ENCODE measurements at regions not wholly inside any gene's neighbourhood (a gene's known extent, or its start where the extent isn't known, plus 50 kb on each side); places are given as distances from the start of the nearest gene placed in this dataset.
"Not testable (repeated sequence)": the region's sequence is repeated elsewhere in the genome, so short reads cannot be mapped to it uniquely, and the experiment has no call there.

GRCh38 chr15:30470601-30471365 lies 56.7 kb upstream of the GOLGA8R start:
- POLR2A ChIA-PET (ENCODE audit: partially characterized antibody); CTCF ChIA-PET (ENCODE audit: partially characterized antibody); H3K36me3 ChIP-seq (ENCODE audit: insufficient read depth, low read length); H3K4me1 ChIP-seq (ENCODE audit: insufficient read depth, low read length); H3K4me1 Mint-ChIP-seq; H3K27ac ChIP-seq (ENCODE audit: low read depth, low read length); H3K4me3 Mint-ChIP-seq; intact Hi-C loops (cut with micrococcal nuclease); H3K4me3 ChIP-seq (ENCODE audit: low read length in 2 of 2); H3K9me3 ChIP-seq (ENCODE audit: control insufficient read depth in 1 of 2, low read length in 2 of 2); H3K9me3 Mint-ChIP-seq; H3K36me3 Mint-ChIP-seq; H3K27ac Mint-ChIP-seq; H3K27me3 Mint-ChIP-seq; H3K27me3 ChIP-seq (ENCODE audit: insufficient read depth, low read length): not testable (repeated sequence)
- peak; percentile 43 to 74 (median 63) for DNase-seq

GRCh38 chr15:30471366-30471749 lies 57.3 kb upstream of the GOLGA8R start:
- intact Hi-C loops (cut with micrococcal nuclease); CTCF ChIA-PET (ENCODE audit: partially characterized antibody); H3K27me3 Mint-ChIP-seq: not testable (repeated sequence)

GRCh38 chr15:30471817-30472551 lies 57.9 kb upstream of the GOLGA8R start:
- H3K9me3 Mint-ChIP-seq; intact Hi-C loops (cut with micrococcal nuclease); DNase-seq; H3K4me3 ChIP-seq (ENCODE audit: low read length in 2 of 2); H3K9me3 ChIP-seq (ENCODE audit: control insufficient read depth in 1 of 2, low read length in 2 of 2); H3K27me3 Mint-ChIP-seq; H3K4me1 ChIP-seq (ENCODE audit: insufficient read depth, low read length); POLR2A ChIA-PET (ENCODE audit: partially characterized antibody); H3K36me3 Mint-ChIP-seq; H3K4me1 Mint-ChIP-seq; H3K27ac Mint-ChIP-seq; CTCF ChIA-PET (ENCODE audit: partially characterized antibody); H3K4me3 Mint-ChIP-seq; H3K27ac ChIP-seq (ENCODE audit: low read depth, low read length); H3K27me3 ChIP-seq (ENCODE audit: insufficient read depth, low read length); H3K36me3 ChIP-seq (ENCODE audit: insufficient read depth, low read length): not testable (repeated sequence)

More at GRCh38 chr15:30471366-30471749, 57.3 kb upstream of the GOLGA8R start:
- H3K9me3 Mint-ChIP-seq; H3K36me3 ChIP-seq (ENCODE audit: insufficient read depth, low read length); H3K9me3 ChIP-seq (ENCODE audit: control insufficient read depth in 1 of 2, low read length in 2 of 2); H3K27ac Mint-ChIP-seq; DNase-seq; H3K27me3 ChIP-seq (ENCODE audit: insufficient read depth, low read length); H3K4me1 Mint-ChIP-seq; H3K36me3 Mint-ChIP-seq; H3K4me3 ChIP-seq (ENCODE audit: low read length in 2 of 2); H3K4me1 ChIP-seq (ENCODE audit: insufficient read depth, low read length); H3K4me3 Mint-ChIP-seq; H3K27ac ChIP-seq (ENCODE audit: low read depth, low read length); POLR2A ChIA-PET (ENCODE audit: partially characterized antibody): not testable (repeated sequence)

GRCh38 chr15:30484887-30485286 lies 67.0 kb upstream of the GOLGA8Q start:
- H3K4me1 Mint-ChIP-seq; H3K36me3 ChIP-seq (ENCODE audit: insufficient read depth, low read length); H3K27me3 ChIP-seq (ENCODE audit: insufficient read depth, low read length); H3K9me3 ChIP-seq (ENCODE audit: control insufficient read depth in 1 of 2, low read length in 2 of 2); intact Hi-C loops (cut with micrococcal nuclease); CTCF ChIA-PET (ENCODE audit: partially characterized antibody); H3K27me3 Mint-ChIP-seq; H3K4me1 ChIP-seq (ENCODE audit: insufficient read depth, low read length); H3K4me3 Mint-ChIP-seq; POLR2A ChIA-PET (ENCODE audit: partially characterized antibody); H3K27ac Mint-ChIP-seq; H3K4me3 ChIP-seq (ENCODE audit: low read length in 2 of 2); DNase-seq; H3K27ac ChIP-seq (ENCODE audit: low read depth, low read length); H3K9me3 Mint-ChIP-seq: not testable (repeated sequence)
- peaks cover 0 to 15% of the 10 kb centered on the region in 2 donors for H3K36me3 Mint-ChIP-seq

DNA sequence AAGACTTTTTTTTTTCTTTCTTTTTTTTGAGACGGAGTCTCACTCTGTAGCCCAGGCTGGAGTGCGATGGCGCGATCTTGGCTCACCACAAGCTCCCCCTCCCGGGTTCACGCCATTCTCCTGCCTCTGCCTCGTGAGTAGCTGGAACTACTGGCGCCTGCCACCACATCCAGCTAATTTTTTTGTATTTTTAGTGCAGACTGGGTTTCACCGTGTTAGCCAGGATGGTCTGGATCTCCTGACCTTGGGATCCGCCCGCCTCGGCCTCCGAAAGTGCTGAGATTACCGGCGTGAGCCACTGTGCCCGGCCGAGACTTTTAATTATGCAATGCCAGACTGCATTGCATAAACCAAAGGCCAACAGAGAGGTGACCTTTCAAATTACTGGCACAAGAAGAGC lies 62.6 kb upstream of the GOLGA8Q start:
- H3K27me3 Mint-ChIP-seq; POLR2A ChIA-PET (ENCODE audit: partially characterized antibody); CTCF ChIA-PET (ENCODE audit: partially characterized antibody); H3K9me3 Mint-ChIP-seq; H3K27ac ChIP-seq (ENCODE audit: low read depth, low read length); H3K27me3 ChIP-seq (ENCODE audit: insufficient read depth, low read length); H3K36me3 ChIP-seq (ENCODE audit: insufficient read depth, low read length); H3K4me1 Mint-ChIP-seq; H3K4me1 ChIP-seq (ENCODE audit: insufficient read depth, low read length); H3K9me3 ChIP-seq (ENCODE audit: control insufficient read depth in 1 of 2, low read length in 2 of 2); H3K27ac Mint-ChIP-seq; DNase-seq; H3K4me3 Mint-ChIP-seq; intact Hi-C loops (cut with micrococcal nuclease); H3K4me3 ChIP-seq (ENCODE audit: low read length in 2 of 2): not testable (repeated sequence)
- peaks cover 0 to 14% of the 10 kb centered on the region in 2 donors for H3K36me3 Mint-ChIP-seq

DNA sequence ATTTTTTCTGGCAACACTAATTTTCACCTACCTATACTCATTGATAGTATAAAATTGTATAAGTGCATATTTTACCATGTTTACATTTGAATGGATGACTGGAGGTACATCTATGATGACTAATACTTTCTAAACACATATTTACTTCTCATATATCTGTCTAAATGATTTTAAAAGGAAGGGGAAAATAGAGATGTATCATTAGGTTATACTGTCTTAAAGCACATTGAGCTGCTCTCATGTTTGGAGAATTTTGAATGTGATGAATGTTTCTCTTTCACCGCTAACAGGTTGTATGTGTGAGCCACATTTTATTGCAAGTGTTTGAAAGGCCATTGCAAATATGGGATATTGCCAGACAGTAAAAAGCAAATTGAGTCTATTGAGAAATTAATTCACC lies 61.5 kb upstream of the GOLGA8Q start:
- POLR2A ChIA-PET (ENCODE audit: partially characterized antibody); H3K4me3 Mint-ChIP-seq; H3K27ac Mint-ChIP-seq; H3K27me3 Mint-ChIP-seq; intact Hi-C loops (cut with micrococcal nuclease); H3K4me1 Mint-ChIP-seq; H3K4me3 ChIP-seq (ENCODE audit: low read length in 2 of 2); DNase-seq; H3K4me1 ChIP-seq (ENCODE audit: insufficient read depth, low read length); CTCF ChIA-PET (ENCODE audit: partially characterized antibody); H3K9me3 ChIP-seq (ENCODE audit: control insufficient read depth in 1 of 2, low read length in 2 of 2); H3K36me3 ChIP-seq (ENCODE audit: insufficient read depth, low read length); H3K27ac ChIP-seq (ENCODE audit: low read depth, low read length); H3K27me3 ChIP-seq (ENCODE audit: insufficient read depth, low read length); H3K9me3 Mint-ChIP-seq: not testable (repeated sequence)
- peaks cover 0 to 11% of the 10 kb centered on the region in 2 donors for H3K36me3 Mint-ChIP-seq

- H3K27ac ChIP-seq (ENCODE audit: low read depth, low read length); H3K27me3 Mint-ChIP-seq; H3K36me3 Mint-ChIP-seq; H3K4me3 Mint-ChIP-seq; H3K36me3 ChIP-seq (ENCODE audit: insufficient read depth, low read length); DNase-seq; H3K4me1 Mint-ChIP-seq; H3K27me3 ChIP-seq (ENCODE audit: insufficient read depth, low read length); H3K9me3 Mint-ChIP-seq; H3K9me3 ChIP-seq (ENCODE audit: control insufficient read depth in 1 of 2, low read length in 2 of 2); CTCF ChIA-PET (ENCODE audit: partially characterized antibody); H3K4me1 ChIP-seq (ENCODE audit: insufficient read depth, low read length); H3K4me3 ChIP-seq (ENCODE audit: low read length in 2 of 2); POLR2A ChIA-PET (ENCODE audit: partially characterized antibody); intact Hi-C loops (cut with micrococcal nuclease): not testable (repeated sequence)
- peak overlapping the region in 1 of 7 donors; percentile 48 for H3K27ac Mint-ChIP-seq
Observed at GRCh38 chr15:30493947-30494346, 57.9 kb upstream of the GOLGA8Q start.

Measured in CD4-positive, alpha-beta memory T cell (primary cell).